Fibroblast of mammary gland (primary cell): ENCODE measurements at regions not wholly inside any gene's neighbourhood (a gene's known extent, or its start where the extent isn't known, plus 50 kb on each side); places are given as distances from the start of the nearest gene placed in this dataset.
"Not testable (repeated sequence)": the region's sequence is repeated elsewhere in the genome, so short reads cannot be mapped to it uniquely, and the experiment has no call there.

Source experiments
- DNase-seq: peaks from one replicate; pipeline ENCODE4 v3.0.0-alpha.2; 2010; ENCODE audit warnings: low read depth
- H3K4me3 ChIP-seq: 2 replicates; pipeline ENCODE4 v1.5.1; 2011; ENCODE audit warnings: low read depth, mild to moderate bottlenecking, low read length, moderate library complexity; ENCODE audit not compliant: control insufficient read depth
- TF ChIP-seq, protein P1 (sequence below): conservative IDR thresholded peaks from 2 replicates; pipeline ENCODE4 v1.5.1; 2011; ENCODE audit warnings: low read depth, low read length, inconsistent platforms; ENCODE audit not compliant: control insufficient read depth, insufficient read depth

DNA sequence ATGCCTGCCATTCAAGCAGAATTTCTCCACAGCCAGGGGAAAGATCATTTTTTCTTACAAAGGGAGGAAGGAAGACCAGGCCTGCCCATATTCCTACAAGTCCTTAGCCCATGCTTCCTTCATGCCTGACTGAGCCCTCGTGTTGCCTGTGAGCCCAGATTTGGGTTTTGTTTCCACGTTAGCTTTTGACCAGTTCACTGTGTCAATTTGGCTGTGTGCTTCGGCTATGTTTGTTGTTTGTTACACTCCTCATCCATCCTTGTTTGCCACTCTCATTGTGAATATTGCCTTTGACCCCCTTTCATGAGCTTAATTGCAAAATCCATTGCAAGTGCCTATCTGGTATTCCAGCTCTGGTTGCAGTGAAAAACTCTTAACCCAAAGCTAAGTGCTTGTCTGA is 84.7 kb upstream of the RIOK2 start:
- TF ChIP-seq, protein P1, sequence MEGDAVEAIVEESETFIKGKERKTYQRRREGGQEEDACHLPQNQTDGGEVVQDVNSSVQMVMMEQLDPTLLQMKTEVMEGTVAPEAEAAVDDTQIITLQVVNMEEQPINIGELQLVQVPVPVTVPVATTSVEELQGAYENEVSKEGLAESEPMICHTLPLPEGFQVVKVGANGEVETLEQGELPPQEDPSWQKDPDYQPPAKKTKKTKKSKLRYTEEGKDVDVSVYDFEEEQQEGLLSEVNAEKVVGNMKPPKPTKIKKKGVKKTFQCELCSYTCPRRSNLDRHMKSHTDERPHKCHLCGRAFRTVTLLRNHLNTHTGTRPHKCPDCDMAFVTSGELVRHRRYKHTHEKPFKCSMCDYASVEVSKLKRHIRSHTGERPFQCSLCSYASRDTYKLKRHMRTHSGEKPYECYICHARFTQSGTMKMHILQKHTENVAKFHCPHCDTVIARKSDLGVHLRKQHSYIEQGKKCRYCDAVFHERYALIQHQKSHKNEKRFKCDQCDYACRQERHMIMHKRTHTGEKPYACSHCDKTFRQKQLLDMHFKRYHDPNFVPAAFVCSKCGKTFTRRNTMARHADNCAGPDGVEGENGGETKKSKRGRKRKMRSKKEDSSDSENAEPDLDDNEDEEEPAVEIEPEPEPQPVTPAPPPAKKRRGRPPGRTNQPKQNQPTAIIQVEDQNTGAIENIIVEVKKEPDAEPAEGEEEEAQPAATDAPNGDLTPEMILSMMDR, result no peak
- DNase-seq, result no peak

GRCh38 chr5:97276474-97277120 is 93.5 kb upstream of the RIOK2 start:
- TF ChIP-seq, protein P1, result no peak
- DNase-seq, result no peak
- H3K4me3 ChIP-seq, result no peak overlapping the region

More for the DNA sequence above, 84.7 kb upstream of the RIOK2 start:
- H3K4me3 ChIP-seq, result no peak overlapping the region

- H3K4me3 ChIP-seq, result no peak overlapping the region
- DNase-seq, result no peak
- TF ChIP-seq, protein P1, result no peak
Measured at GRCh38 chr5:97281257-97281656, 98.2 kb upstream of the RIOK2 start.

DNA sequence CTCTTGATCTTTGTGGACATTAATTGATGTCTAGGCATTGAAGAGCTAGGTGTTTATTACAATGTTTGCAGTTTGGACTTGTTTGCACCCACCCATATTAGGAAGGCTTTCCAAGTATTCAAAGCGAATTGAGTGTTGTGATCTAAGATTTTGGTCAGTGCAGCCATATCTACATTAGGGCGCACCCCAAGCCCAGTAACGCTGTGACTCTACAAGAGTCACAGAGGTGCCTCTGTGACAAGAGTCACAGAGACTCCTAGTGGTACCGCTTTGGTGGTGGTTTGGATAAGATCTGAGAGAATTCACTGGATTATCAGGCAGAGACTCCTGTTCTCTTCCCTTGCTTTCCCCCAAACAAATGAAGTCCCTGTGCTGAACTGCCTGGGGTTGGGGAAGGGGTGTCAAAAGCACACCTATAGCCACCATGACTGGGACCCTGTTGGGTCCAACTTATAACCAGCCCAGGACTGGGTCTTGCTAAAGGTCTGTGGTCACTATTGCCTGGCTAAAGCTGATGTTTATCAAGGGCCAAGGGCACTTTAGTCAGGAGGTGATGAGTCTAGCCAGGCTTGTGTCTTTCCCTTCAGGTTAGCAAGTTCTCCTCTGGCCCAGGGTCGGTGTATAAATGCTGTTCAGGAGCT is 114.1 kb upstream of the RIOK2 start:
- DNase-seq, result peak; percentile 40
- TF ChIP-seq, protein P1, result peak; percentile 39
- no peak overlapping the region for H3K4me3 ChIP-seq

GRCh38 chr5:97297704-97298091 is 114.7 kb upstream of the RIOK2 start:
- DNase-seq, result peak; percentile 20
- no peak overlapping the region for H3K4me3 ChIP-seq
- TF ChIP-seq, protein P1, result no peak

GRCh38 chr5:97301181-97301580 is 118.1 kb upstream of the RIOK2 start:
- DNase-seq, H3K4me3 ChIP-seq: not testable (repeated sequence)

GRCh38 chr5:97338729-97339128 is 155.7 kb upstream of the RIOK2 start:
- peak; percentile 6 for DNase-seq
- no peak overlapping the region for H3K4me3 ChIP-seq
- TF ChIP-seq, protein P1, result no peak
